K562 (cell line): ENCODE measurements at regions not wholly inside any gene's neighbourhood (a gene's known extent, or its start where the extent isn't known, plus 50 kb on each side); places are given as distances from the start of the nearest gene placed in this dataset.

Source experiments
- ATAC-seq: fragments of 200-7000 bp; cut with Tn5 transposase; 3 replicates; pipeline ENCODE4 v1.9.1; 2020; ENCODE audit warnings: moderate library complexity
- BruUV-seq: library from RNA; stranded (reverse); fragments of 400-500 nt; replicated peaks from 2 replicates; lab custom pipeline; 2021; lab: Mats Ljungman, UMichigan
- CTCF ChIA-PET: fragments of 300-600 bp; formaldehyde crosslinking; extraction: SDS; loops from one replicate; lab custom pipeline; 2021; ENCODE audit warnings: low intra/inter-chr PET ratio; lab: Yijun Ruan, JAX
- POLR2A ChIA-PET: fragments of 300-600, 350-650 bp; sonication (Branson Sonifier 250); formaldehyde crosslinking; extraction: SDS; loops from one replicate; lab custom pipeline; 2021; ENCODE audit warnings: antibody characterized with exemption, inconsistent platforms; lab: Yijun Ruan, JAX
- DNase-seq, 4 experiments: peaks; one replicate each; pipeline versions ENCODE4 v3.0.0 to v3.0.0-alpha.2; 2011 to 2018; ENCODE audit warnings: low spot score in 3 of 4, mixed read lengths in 3 of 4; ENCODE audit errors: extremely low read depth in 1 of 4
- FAIRE-seq: peaks from 2 replicates; lab custom pipeline; 2011; peaks lifted over from hg19 to GRCh38; lab: Jason Lieb, UNC
- H2AFZ ChIP-seq: 2 replicates; pipeline ENCODE4 v1.6.0; 2011; ENCODE audit warnings: low read depth, low read length, control low read depth, inconsistent platforms
- H3K27ac ChIP-seq: fragments of 200-600 bp; 3 replicates; pipeline ENCODE4 v1.8.0; 2011; ENCODE audit warnings: low read depth, mild to moderate bottlenecking, control low read depth, inconsistent platforms, low read length, moderate library complexity, mixed read lengths; ENCODE audit errors: extremely low read depth
- H3K27me3 ChIP-seq, 2 experiments: fragments of 300-600 bp in 1 of 2; 2 replicates in 1 of 2; 3 replicates in 1 of 2; pipeline versions ENCODE4 v1.6.0 to v1.8.0; 2011; ENCODE audit warnings: inconsistent platforms in 2 of 2, low read length in 2 of 2, mild to moderate bottlenecking in 1 of 2, mixed read lengths in 1 of 2, moderate library complexity in 1 of 2; ENCODE audit not compliant: control insufficient read depth in 2 of 2, insufficient read depth in 2 of 2
- H3K36me3 ChIP-seq: fragments of 300-600 bp; 3 replicates; pipeline ENCODE4 v1.8.0; 2011; ENCODE audit warnings: mild to moderate bottlenecking, low read length, inconsistent platforms; ENCODE audit not compliant: control insufficient read depth, insufficient read depth
- H3K4me1 ChIP-seq, 2 experiments: fragments of 200-600 bp in 1 of 2; replicated peaks in 1 of 2; 2 replicates in 1 of 2; 3 replicates in 1 of 2; pipeline versions ENCODE4 v1.5.1 to v1.8.0; 2011; ENCODE audit warnings: inconsistent platforms in 2 of 2, low read length in 2 of 2, mild to moderate bottlenecking in 1 of 2, mixed read lengths in 1 of 2, moderate library complexity in 1 of 2; ENCODE audit not compliant: control insufficient read depth in 2 of 2, insufficient read depth in 2 of 2
- H3K4me2 ChIP-seq: 2 replicates; pipeline ENCODE4 v1.6.1; 2011; ENCODE audit warnings: low read length, control low read depth, inconsistent platforms, mixed read lengths; ENCODE audit not compliant: insufficient read depth
- H3K4me3 ChIP-seq: fragments of 200-600 bp; sonication (generic), shearing (Covaris generic); 2 replicates; pipeline ENCODE4 v1.5.1; 2016; ENCODE audit warnings: control low read depth, inconsistent platforms
- H3K79me2 ChIP-seq: fragments of 200-600 bp; 3 replicates; pipeline ENCODE4 v1.8.0; 2011; ENCODE audit warnings: low read length, inconsistent platforms; ENCODE audit not compliant: control insufficient read depth, insufficient read depth
- H3K9ac ChIP-seq, 2 experiments: 2 replicates each; pipeline versions ENCODE4 v1.6.0 to v1.6.1; 2011; ENCODE audit warnings: low read depth in 2 of 2, low read length in 2 of 2, control low read depth in 1 of 2, inconsistent platforms in 1 of 2, mild to moderate bottlenecking in 1 of 2, mixed read lengths in 1 of 2; ENCODE audit not compliant: insufficient read depth in 1 of 2
- H3K9me1 ChIP-seq: one replicate; pipeline ENCODE4 v1.6.0; 2011; ENCODE audit warnings: inconsistent platforms, mild to moderate bottlenecking, low read length, moderate library complexity; ENCODE audit not compliant: control insufficient read depth, insufficient read depth
- H3K9me3 ChIP-seq: replicated peaks from 2 replicates; pipeline ENCODE4 v1.5.1; 2011; ENCODE audit warnings: low read depth, low read length, inconsistent platforms; ENCODE audit not compliant: control insufficient read depth, insufficient read depth
- H4K20me1 ChIP-seq: replicated peaks from 2 replicates; pipeline ENCODE4 v1.6.1; 2011; ENCODE audit warnings: low read length, inconsistent platforms, mixed read lengths; ENCODE audit not compliant: control insufficient read depth, insufficient read depth
- ESRRB ChIP-seq: fragments of 250-450 bp; sonication (Bioruptor Pico); IDR thresholded peaks from 2 replicates; pipeline ENCODE4 v1.5.0; 2020; ENCODE audit warnings: mild to moderate bottlenecking, moderate library complexity, borderline replicate concordance
- ILF3 ChIP-seq: fragments of 450-650 bp; IDR thresholded peaks from 2 replicates; pipeline ENCODE4 v1.6.1; 2018; ENCODE audit warnings: antibody characterized with exemption, mild to moderate bottlenecking, moderate library complexity, borderline replicate concordance
- KAT2B ChIP-seq: IDR thresholded peaks from one replicate; pipeline ENCODE4 v1.6.1; 2012; ENCODE audit warnings: low read depth, mild to moderate bottlenecking, control low read depth, inconsistent platforms, low read length, moderate library complexity
- PTTG1 ChIP-seq: fragments of 450-650 bp; IDR thresholded peaks from 2 replicates; pipeline ENCODE4 v1.6.1; 2016; ENCODE audit warnings: low read depth, mild to moderate bottlenecking, missing genetic modification characterization, missing compliant biosample characterization
- ZMIZ1 ChIP-seq, 2 experiments: fragments of 150-350 bp in 1 of 2; IDR thresholded peaks; 2 replicates each; pipeline ENCODE4 v1.6.1; 2012 to 2016; ENCODE audit warnings: low read depth in 2 of 2, low read length in 2 of 2, mild to moderate bottlenecking in 1 of 2, moderate library complexity in 1 of 2
- ZNF165 ChIP-seq: fragments of 250-450 bp; sonication (Bioruptor Pico); IDR thresholded peaks from 2 replicates; pipeline ENCODE4 v1.4.0; 2020; ENCODE audit warnings: borderline replicate concordance
- ZNF639 ChIP-seq, 2 experiments: fragments of 200-800 bp in 1 of 2; sonication (Bioruptor generic) in 1 of 2; sonication (generic) in 1 of 2; formaldehyde crosslinking in 1 of 2; IDR thresholded peaks in 1 of 2; conservative IDR thresholded peaks in 1 of 2; 2 replicates each; pipeline versions ENCODE4 v1.5.0 to v1.6.1; 2016 to 2020; ENCODE audit warnings: missing compliant biosample characterization in 1 of 2, missing genetic modification characterization in 1 of 2, missing genetic modification reagents in 1 of 2
- WGBS: fragments of 100-300 bp; shearing (Covaris generic); methylation state at CpG from one replicate; pipeline ENCODE4 v1.1.6; 2016; ENCODE audit warnings: low coverage, mixed read lengths; ENCODE audit not compliant: insufficient coverage; ENCODE audit errors: missing lambda C conversion rate; 5-methylcytosine and 5-hydroxymethylcytosine counted together
- in situ Hi-C: fragments of 300-500 bp; cut with MboI; formaldehyde crosslinking; loops from 4 replicates; pipeline ENCODE4 v1.15.0; 2018; ENCODE audit warnings: inconsistent platforms, mixed read lengths
- intact Hi-C: fragments of 100-400 bp; cut with micrococcal nuclease; formaldehyde crosslinking; loops from 2 replicates; pipeline ENCODE4 v1.14.2; 2022

- in situ Hi-C loops = no loop called here
- Histone ChIP-seq H3K4me3 (no peak overlapping the region), H3K9ac (no peak overlapping the region), H3K4me2 (no peak overlapping the region), H3K4me1 (no peaks in the 10 kb centered on the region), H3K36me3 (no peaks in the 10 kb centered on the region), H3K9me3 (no peaks in the 10 kb centered on the region), H4K20me1 (no peaks in the 10 kb centered on the region), H3K9me1 (no peaks in the 10 kb centered on the region), H3K27me3 (no peaks in the 10 kb centered on the region), H3K27ac (no peak overlapping the region), H3K79me2 (no peaks in the 10 kb centered on the region), H2AFZ (no peak overlapping the region)
- no peak for ATAC-seq
- WGBS = 0% methylated on average over 1 of the region's 1 CpG
- CTCF ChIA-PET = no interaction called here
- no peak for TF ChIP-seq ESRRB (CRISPR knock-in tag)
- TF ChIP-seq ZNF165 (CRISPR knock-in tag) = no peak
- TF ChIP-seq PTTG1 (tag) = no peak
- TF ChIP-seq ILF3 = no peak
- TF ChIP-seq KAT2B = no peak
- no peak for TF ChIP-seq ZMIZ1 (IDR thresholded peaks at IDR 0.05; ENCODE audit: low read depth in 2 of 2, low read length in 2 of 2)
- no peak for TF ChIP-seq ZNF639 (CRISPR knock-in tag; conservative IDR thresholded peaks at IDR 0.05 in 1 of 2, IDR thresholded peaks at IDR 0.05 in 1 of 2)
- intact Hi-C loops = no loop called here
- no TSS peak for BruUV-seq
- DNase-seq = no peak
- POLR2A ChIA-PET = no interaction called here
- no peak for FAIRE-seq
These were observed 1027.9 kb downstream of the STIM2 start for GRCh38 chr4:27888505-27888904.
